ENCODE measurements at regions not wholly inside any gene's neighbourhood (a gene's known extent, or its start where the extent isn't known, plus 50 kb on each side); places are given as distances from the start of the nearest gene placed in this dataset.

DNA sequence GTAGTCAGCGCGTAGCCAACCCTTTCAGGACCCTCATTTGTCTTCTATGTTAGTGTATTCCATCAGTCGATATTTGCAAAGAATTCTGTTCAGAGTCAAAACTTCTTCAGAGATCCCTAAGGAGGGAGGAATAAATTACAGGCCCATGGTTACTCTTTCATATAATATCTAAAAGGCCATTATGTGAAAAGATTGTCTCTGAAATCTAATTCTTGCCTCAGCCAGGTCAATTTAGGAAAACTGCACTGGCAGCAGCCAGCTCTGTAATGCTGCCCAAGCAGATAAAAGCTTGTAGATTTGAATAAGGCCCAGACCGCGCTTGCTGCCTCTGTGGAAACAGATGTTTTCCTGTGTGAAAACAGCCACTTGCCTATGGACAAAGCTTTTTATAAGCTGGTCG lies 379.8 kb downstream of the CNTNAP4 start:
- H3K9me3 ChIP-seq, result no peaks in the 10 kb centered on the region
- ATAC-seq, result no peak
- intact Hi-C loops (cut with DNase I), result loop anchor here in 1 of 2 donors (5.0 kb wide), 1 partner anchor 870 kb away; no protein-coding TSS in a partner anchor
- TF ChIP-seq, protein P1, sequence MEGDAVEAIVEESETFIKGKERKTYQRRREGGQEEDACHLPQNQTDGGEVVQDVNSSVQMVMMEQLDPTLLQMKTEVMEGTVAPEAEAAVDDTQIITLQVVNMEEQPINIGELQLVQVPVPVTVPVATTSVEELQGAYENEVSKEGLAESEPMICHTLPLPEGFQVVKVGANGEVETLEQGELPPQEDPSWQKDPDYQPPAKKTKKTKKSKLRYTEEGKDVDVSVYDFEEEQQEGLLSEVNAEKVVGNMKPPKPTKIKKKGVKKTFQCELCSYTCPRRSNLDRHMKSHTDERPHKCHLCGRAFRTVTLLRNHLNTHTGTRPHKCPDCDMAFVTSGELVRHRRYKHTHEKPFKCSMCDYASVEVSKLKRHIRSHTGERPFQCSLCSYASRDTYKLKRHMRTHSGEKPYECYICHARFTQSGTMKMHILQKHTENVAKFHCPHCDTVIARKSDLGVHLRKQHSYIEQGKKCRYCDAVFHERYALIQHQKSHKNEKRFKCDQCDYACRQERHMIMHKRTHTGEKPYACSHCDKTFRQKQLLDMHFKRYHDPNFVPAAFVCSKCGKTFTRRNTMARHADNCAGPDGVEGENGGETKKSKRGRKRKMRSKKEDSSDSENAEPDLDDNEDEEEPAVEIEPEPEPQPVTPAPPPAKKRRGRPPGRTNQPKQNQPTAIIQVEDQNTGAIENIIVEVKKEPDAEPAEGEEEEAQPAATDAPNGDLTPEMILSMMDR (IDR thresholded peaks at IDR 0.05), result no peak
- H3K4me1 ChIP-seq, result no peaks in the 10 kb centered on the region
- H3K27ac ChIP-seq, result no peak overlapping the region
- H3K36me3 ChIP-seq (ENCODE audit: insufficient read depth in 1 of 2, low read depth in 1 of 2), result no peaks in the 10 kb centered on the region
- H3K4me3 ChIP-seq, result no peak overlapping the region
- no peaks in the 10 kb centered on the region for H3K27me3 ChIP-seq (ENCODE audit: insufficient read depth in 3 of 3, low read length in 2 of 3)
- DNase-seq, result no peak
- WGBS, 3 donors, result 38 to 47% (median 38%) methylated on average over 6 of the region's 6 CpGs

GRCh38 chr16:76661691-76662235 lies 384.6 kb downstream of the CNTNAP4 start:
- H3K4me1 ChIP-seq, result no peaks in the 10 kb centered on the region
- no peak overlapping the region for H3K4me3 ChIP-seq
- DNase-seq, result no peak
- ATAC-seq, result no peak
- TF ChIP-seq, protein P1 (IDR thresholded peaks at IDR 0.05), result no peak
- WGBS, 3 donors, result 52 to 58% (median 54%) methylated on average over 3 of the region's 3 CpGs
- peaks cover 0 to 2% (median 0%) of the 10 kb centered on the region in 3 donors for H3K27me3 ChIP-seq (ENCODE audit: insufficient read depth in 3 of 3, low read length in 2 of 3)
- H3K27ac ChIP-seq, result no peak overlapping the region
- no peaks in the 10 kb centered on the region for H3K36me3 ChIP-seq (ENCODE audit: insufficient read depth in 1 of 2, low read depth in 1 of 2)
- no peaks in the 10 kb centered on the region for H3K9me3 ChIP-seq
- intact Hi-C loops (cut with DNase I), result no loop called here

GRCh38 chr16:76665571-76666275 lies 388.5 kb downstream of the CNTNAP4 start:
- DNase-seq, result no peak
- Histone ChIP-seq H3K36me3 (ENCODE audit: insufficient read depth in 1 of 2, low read depth in 1 of 2) (no peaks in the 10 kb centered on the region), H3K4me3 (no peak overlapping the region), H3K27me3 (ENCODE audit: insufficient read depth in 3 of 3, low read length in 2 of 3) (peaks cover 0 to 2% (median 0%) of the 10 kb centered on the region in 3 donors), H3K9me3 (no peaks in the 10 kb centered on the region), H3K4me1 (no peaks in the 10 kb centered on the region), H3K27ac (no peak overlapping the region)
- TF ChIP-seq, protein P1 (IDR thresholded peaks at IDR 0.05), result no peak
- 69 to 76% (median 73%) methylated on average over 4 of the region's 4 CpGs for WGBS, 3 donors
- ATAC-seq, result no peak
- intact Hi-C loops (cut with DNase I), result no loop called here

- peaks cover 0 to 2% (median 0%) of the 10 kb centered on the region in 3 donors for H3K27me3 ChIP-seq (ENCODE audit: insufficient read depth in 3 of 3, low read length in 2 of 3)
- no peaks in the 10 kb centered on the region for H3K36me3 ChIP-seq (ENCODE audit: insufficient read depth in 1 of 2, low read depth in 1 of 2)
- H3K4me1 ChIP-seq, result no peaks in the 10 kb centered on the region
- no peak overlapping the region for H3K27ac ChIP-seq
- no peak overlapping the region for H3K4me3 ChIP-seq
- H3K9me3 ChIP-seq, result no peaks in the 10 kb centered on the region
- DNase-seq (no peak), ATAC-seq (no peak)
- intact Hi-C loops (cut with DNase I), result no loop called here
- WGBS, 3 donors, result 75 to 86% (median 81%) methylated on average over 8 of the region's 8 CpGs
- TF ChIP-seq, protein P1 (IDR thresholded peaks at IDR 0.05), result no peak
These were observed 391.1 kb downstream of the CNTNAP4 start for GRCh38 chr16:76668207-76668725.
